Liver (tissue), 3 donors: ENCODE measurements at regions not wholly inside any gene's neighbourhood (a gene's known extent, or its start where the extent isn't known, plus 50 kb on each side); places are given as distances from the start of the nearest gene placed in this dataset.

ENCODE experiments used
- ATF3 ChIP-seq: IDR thresholded peaks from 2 replicates; pipeline ENCODE4 v1.6.1; 2016; ENCODE audit warnings: antibody characterized with exemption
- CTCF ChIP-seq: fragments of 150-350 bp; IDR thresholded peaks from 2 replicates; pipeline ENCODE4 v1.5.1; 2017; ENCODE audit warnings: improper control_type of control experiment, low read depth, low read length; ENCODE audit not compliant: missing input control
- MAX ChIP-seq: IDR thresholded peaks from 2 replicates; pipeline ENCODE4 v1.6.1; 2016; ENCODE audit warnings: antibody characterized with exemption
- RAD21 ChIP-seq, 2 donors: IDR thresholded peaks; 2 replicates each; pipeline ENCODE4 v1.6.1; 2016; ENCODE audit warnings: antibody characterized with exemption in 2 of 2, mild to moderate bottlenecking in 2 of 2
- REST ChIP-seq: IDR thresholded peaks from 2 replicates; pipeline ENCODE4 v1.6.1; 2016; ENCODE audit warnings: antibody characterized with exemption, mild to moderate bottlenecking
- RXRA ChIP-seq, 2 donors: IDR thresholded peaks; 2 replicates each; pipeline ENCODE4 v1.6.1; 2017 to 2018; ENCODE audit warnings: antibody characterized with exemption in 2 of 2, mild to moderate bottlenecking in 1 of 2
- SP1 ChIP-seq: IDR thresholded peaks from 2 replicates; pipeline ENCODE4 v1.6.1; 2018; ENCODE audit warnings: antibody characterized with exemption, mild to moderate bottlenecking
- YY1 ChIP-seq: IDR thresholded peaks from 2 replicates; pipeline ENCODE4 v1.6.1; 2016; ENCODE audit warnings: antibody characterized with exemption, mild to moderate bottlenecking
- donor health status: healthy.
- donor health status: healthy.

GRCh38 chr13:40465015-40465390 lies 201.4 kb downstream of the FOXO1 start:
- TF ChIP-seq REST (no peak), CTCF (no peak), ATF3 (no peak), RAD21 (IDR thresholded peaks at IDR 0.05) (no peak), MAX (no peak), YY1 (no peak), SP1 (no peak), RXRA (IDR thresholded peaks at IDR 0.05) (no peak)
